ENCODE measurements at regions not wholly inside any gene's neighbourhood (a gene's known extent, or its start where the extent isn't known, plus 50 kb on each side); places are given as distances from the start of the nearest gene placed in this dataset.

GRCh38 chr4:101439926-101440325 lies 92.6 kb upstream of the PPP3CA start:
- no peak for TF ChIP-seq CTCF (conservative IDR thresholded peaks at IDR 0.05; ENCODE audit: low read depth, low read length)
- no peak for TF ChIP-seq EZH2 (IDR thresholded peaks at IDR 0.05; ENCODE audit: borderline replicate concordance, low read depth, low read length, poor library complexity, severe bottlenecking)

All from A673 (cell line).